GM21723 (cell line): ENCODE measurements at regions not wholly inside any gene's neighbourhood (a gene's known extent, or its start where the extent isn't known, plus 50 kb on each side); places are given as distances from the start of the nearest gene placed in this dataset.

Source experiments
- ATAC-seq: cut with Tn5 transposase; IDR thresholded peaks from one replicate; pipeline ENCODE4 v1.9.1; 2021; ENCODE audit warnings: mild to moderate bottlenecking, moderate library complexity; ENCODE audit not compliant: unreplicated experiment

DNA sequence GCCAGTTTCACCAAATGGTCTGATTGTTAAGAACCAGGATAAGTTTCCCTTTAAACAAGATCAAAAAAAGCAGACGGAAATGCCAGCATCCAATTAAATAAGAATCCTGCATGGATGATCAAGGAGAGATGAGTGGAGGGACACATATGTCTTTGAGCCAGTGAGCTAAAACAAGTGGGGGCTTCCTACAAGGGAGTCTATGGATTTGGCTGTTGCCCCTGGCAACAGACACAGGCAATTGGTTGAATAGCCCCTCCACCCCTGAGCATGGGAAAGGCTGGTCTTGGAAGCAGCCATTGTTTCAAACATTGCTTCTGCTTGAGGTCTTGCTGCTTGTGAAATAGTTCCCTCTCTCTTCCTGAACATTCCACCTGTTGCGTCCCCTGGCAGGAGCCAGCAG, 374.7 kb upstream of the ERCC4 start:
- ATAC-seq = no peak

GRCh38 chr16:13550254-13550653, 369.7 kb upstream of the ERCC4 start:
- ATAC-seq = no peak

DNA sequence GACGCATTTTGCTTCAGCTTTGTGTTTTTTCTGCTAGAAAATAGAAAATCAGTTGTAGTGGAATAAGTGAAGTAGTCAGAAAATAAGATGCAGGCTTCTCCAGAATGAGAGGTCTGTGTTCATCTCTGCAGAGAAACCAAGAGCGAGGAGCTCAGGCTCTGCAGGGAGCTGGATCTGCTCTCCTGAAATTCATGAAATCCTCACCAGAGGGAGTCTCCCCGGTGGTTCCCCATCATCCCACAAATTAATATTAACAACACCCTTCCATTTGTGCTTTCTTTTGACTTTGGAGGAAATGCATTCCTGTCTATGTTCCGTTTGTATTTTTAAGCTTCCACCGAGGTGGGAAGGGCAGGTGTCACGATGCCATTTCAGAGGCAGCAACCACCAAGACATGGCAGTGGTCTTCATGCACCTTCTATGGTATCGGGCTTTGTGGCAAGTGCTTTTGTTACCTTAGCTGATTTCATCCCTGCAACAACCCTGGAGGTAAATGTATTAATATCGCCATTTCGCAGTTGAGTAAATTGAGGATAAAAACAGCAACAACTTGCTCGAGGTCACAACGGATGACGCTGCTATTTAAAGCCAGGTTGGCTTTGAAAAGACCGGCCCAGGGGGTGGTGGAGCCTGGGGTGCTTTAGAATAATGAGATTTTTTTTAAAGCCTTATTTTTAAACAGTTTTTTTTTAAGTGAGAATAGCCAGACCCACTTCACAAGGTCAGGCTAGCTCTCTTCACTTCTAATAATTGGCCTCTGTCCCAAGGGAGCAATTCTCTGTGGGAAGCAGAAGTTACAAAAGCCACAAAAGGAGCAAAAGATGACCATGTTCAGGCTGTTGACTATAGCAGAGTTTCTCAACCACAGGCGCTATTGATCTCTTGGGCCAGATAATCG, 367.6 kb upstream of the ERCC4 start:
- ATAC-seq = no peak

GRCh38 chr16:13552960-13553257, 367.0 kb upstream of the ERCC4 start:
- ATAC-seq = no peak

DNA sequence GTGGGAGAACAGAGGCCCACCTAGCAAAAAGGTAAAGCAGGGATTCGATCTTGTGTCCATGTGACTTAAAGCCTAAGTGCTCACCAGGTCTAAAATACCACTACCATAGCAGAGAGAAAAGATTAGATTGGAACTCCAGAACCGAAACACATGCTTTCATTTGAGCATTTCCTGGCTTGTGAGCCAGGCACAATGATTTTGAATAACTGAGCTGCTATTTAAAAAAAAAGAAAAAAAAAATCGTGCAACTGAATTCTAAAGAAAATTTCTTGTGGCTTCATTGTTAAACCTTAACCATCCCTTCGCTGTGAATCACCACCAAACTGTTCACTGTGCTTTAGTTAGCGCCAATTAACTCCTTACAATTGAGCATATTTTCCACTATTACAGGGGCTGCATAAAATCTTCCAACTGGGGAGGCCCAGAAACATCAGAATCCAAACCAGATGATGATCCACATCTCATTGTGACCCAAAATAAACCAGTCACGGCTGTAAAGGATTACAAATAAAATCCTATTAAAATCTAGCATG, 366.4 kb upstream of the ERCC4 start:
- ATAC-seq = no peak

DNA sequence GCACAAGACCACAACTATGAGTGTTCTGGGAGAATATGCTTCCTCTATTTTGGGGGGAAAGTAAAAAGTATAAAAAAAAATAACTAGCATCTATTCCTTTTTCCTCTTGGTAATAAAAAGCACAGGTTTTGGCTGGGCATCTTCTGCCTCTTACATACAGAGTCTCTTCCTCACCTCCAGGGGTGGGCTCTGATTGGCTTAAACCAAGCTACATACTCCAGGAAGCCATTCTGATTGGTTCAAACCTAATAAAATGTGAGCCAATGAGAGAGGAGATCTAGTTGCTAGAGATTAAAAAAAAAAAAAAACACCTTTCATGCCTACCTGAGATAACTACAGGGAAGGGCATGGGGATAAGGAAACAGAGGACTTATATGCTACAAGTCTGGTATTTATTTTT, 365.9 kb upstream of the ERCC4 start:
- ATAC-seq = no peak

- ATAC-seq = no peak
Measured at GRCh38 chr16:13554643-13555042, 365.3 kb upstream of the ERCC4 start.

DNA sequence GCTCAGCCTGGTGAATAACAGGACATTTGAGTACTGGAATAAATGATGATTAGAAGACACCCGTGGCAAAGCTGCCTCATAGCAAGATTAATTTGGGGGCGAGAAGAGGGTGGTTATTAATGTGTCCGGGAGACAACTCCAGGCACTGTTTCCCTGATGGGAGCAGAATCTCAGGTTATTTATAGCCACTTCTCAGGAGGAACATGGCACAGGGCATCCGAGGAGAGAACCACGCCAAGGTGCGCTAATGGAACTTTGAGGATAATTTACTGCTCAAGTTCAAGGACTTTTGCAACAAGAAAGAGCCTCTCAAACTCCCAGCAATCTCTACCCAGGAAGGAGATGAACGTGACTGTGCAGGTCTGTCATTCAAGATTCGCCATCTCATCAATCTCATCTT, 362.5 kb upstream of the ERCC4 start:
- ATAC-seq = no peak

DNA sequence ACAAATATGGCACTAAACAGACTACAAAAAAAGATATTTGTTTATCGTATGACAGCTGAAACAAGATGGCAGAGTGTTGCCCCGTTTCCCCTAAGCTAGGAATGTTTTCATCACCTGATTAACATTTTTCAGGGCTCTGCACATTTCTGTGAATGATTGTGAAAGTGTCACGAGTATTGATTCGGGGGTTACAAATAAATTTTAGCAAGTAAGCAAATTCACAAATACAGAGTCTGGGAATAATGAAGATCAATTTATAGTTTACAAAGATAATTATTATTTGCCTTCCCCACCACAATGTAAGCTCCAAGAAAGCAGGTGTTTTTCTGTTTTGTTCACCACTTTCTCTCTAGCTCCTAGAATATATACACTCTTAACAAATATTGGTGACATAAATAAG, 361.2 kb upstream of the ERCC4 start:
- no peak for ATAC-seq

DNA sequence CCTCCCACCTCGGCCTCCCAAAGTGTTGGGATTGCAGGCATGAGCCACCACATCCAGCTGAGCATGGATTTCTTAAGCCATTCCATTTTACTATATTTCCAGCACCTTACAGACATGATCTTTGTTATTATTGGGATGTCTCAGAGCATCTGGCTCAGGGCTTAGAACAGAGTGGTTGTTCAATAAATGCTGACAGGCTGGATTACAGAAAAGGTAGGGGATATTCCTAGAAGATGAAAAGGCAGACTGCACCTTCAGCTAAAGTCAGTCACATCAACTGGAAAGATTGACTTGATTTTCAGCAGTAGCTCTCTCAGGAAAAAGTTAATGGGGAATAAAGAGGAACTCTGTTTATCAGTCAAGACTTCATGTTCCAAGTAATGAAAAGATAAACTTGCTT, 360.3 kb upstream of the ERCC4 start:
- no peak for ATAC-seq

DNA sequence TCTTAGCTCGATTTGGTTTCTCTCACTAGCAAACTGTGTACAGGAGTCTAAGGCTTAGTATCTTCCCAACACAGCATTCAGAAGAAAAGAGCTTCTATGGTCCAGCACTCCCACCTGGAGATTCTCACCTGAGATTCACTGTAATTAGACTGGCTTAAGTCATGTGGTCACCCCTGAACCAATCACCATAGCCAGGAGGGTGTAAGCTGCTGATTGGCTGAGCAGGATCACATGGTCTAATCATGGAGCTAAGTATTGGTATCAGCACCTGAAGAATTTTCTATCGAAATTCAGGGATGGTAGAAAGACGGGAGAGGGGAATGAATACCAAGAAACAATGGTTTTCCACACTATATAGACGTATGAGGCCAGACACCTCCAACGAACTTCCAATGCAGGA, 359.8 kb upstream of the ERCC4 start:
- no peak for ATAC-seq

DNA sequence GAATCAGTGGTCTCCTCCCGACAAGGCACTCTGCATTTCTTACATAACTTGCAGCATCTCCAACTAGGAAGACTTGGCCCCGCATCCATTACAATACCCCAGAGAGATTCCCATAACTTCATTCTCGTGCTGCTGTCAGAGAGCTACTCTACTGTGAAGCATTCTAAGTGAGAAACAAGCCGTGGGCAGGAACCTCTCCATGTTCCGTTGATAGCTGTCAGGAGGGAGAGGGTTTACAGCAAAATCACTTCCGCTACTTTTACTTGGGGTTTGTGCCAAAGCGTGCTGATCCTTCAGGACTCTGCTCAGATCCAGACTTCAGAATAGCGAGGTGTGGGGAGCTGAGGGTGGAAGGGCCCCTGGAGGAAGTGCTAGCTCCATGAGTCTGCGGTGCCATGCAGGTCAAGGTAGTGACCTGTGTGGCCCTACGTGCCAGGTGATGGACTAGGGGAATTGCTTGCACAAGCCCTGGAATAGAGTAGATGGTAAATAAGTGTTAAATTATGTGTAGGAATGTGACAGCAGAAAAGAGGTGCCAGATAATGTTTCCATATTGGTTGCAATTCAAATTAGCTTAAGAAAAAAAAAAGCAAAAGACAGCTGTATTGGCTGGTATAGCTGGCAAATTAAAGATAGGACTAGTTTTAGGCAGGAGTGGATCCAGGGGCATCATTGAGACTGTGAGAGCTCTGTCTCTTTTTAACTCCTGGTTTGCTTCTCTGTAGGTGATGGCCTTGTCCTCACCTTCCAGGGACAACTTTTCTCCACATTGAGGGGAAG, 358.5 kb upstream of the ERCC4 start:
- no peak for ATAC-seq

- no peak for ATAC-seq
Measured at GRCh38 chr16:13568803-13569202, 351.2 kb upstream of the ERCC4 start.

DNA sequence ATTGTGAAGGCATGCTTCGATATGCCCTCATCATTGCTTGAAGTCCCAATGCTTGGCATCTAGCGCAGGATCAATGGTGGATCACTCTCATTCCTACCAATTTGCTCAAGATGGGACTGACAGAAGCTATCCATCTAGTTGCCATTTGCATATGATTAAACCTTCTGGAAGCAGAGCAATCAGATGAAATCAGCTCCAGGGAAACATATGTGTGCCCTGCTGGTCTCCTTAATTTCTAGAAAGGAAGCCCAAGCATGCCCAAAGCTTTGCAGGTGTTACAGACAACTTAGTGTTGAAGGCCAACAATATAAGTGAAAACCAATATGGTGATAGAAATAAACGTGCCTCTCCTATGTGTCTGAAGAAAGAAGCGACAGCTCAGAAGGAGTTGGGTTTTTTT, 350.0 kb upstream of the ERCC4 start:
- ATAC-seq = no peak

DNA sequence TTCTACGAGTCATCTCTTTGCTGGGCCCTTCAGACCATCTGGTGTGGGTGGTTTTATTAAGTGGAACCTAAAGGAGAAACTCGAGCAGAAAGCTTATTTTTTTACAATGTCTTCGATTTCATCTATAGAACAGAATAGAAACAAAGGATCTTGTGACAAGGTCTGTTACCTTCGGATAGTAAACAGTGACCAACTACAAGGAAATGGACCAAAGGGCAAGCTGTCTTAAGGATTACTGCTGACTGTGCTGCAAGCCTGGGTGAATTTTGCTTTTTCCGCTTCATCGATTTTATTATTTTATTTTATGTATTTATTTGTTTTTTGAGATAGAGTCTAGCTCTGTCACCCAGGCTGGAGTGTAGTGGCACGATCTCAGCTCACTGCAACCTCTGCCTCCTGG, 348.9 kb upstream of the ERCC4 start:
- ATAC-seq = no peak

GRCh38 chr16:13573903-13574302, 346.1 kb upstream of the ERCC4 start:
- no peak for ATAC-seq

DNA sequence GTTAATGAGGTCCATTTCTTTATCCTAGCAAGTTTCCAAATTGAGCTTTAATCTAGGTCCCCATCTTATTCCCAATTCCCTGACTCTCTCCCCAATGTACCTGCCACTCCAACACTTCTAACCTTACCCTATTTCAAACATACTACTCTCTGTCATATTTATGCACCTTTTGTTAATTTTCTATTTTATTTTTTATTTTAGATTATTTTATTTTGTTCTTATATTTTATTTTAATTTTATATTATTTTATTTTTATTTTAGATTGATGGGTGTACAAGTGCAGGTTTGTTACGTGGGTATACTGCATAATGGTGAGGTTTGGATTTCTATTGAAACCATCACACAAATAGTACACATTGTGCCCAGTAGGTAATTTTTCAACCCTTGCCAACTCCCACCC, 333.9 kb upstream of the ERCC4 start:
- no peak for ATAC-seq

DNA sequence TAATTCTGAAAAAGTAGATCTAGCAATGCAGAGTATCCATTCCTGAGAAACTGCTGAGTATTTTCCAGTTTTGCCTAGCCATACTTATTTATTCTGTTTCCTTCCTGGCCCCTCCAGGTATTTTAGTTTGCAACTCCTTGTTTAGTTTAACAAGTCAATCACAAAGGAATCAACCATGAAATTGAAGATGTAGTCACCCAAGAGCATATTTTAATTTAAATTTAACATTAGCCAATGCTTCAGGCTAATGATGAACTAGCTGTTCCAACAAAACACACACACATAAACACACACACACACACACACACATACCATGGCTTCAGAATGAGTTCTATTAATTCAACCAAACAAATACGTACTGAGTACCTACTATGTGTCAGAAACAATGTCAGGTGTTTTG, 332.8 kb upstream of the ERCC4 start:
- ATAC-seq = no peak

DNA sequence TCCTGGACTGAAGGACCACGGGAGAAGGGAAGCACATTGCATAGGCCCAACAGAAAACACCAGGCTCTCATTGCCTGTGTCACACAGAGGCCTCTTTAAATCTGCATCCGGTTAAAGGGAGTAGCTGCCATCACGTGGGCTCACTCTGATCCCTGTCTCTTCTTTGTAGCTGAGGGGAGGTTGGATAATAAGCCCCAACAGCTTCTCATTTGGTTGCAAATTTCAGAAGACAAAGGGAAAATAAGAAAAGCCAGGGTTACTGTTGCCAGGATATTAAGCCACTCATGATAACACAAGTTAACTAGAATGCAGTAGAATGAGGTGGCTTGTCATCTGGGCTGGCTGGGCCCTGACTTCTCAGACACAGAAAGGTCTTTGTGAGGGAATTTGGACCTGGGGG, 325.1 kb upstream of the ERCC4 start:
- ATAC-seq = no peak

DNA sequence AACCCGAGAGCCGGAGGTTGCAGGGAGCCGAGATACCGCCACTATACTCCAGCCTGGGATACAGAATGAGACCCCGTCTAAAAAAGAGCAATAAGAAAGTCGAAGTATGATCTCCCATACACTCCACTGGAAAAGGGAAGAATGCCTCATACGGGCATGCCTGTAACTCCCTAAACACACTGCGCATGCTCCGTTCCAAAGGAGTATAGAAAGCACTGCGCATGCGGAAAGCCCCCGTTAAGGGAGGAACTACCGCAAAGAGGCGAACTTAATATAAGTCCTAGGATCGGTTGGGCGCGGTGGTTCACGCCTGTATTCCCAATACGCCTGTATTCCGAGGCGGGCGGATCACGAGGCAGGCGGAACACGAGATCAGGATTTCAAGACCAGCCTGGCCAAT, 313.1 kb upstream of the ERCC4 start:
- no peak for ATAC-seq

DNA sequence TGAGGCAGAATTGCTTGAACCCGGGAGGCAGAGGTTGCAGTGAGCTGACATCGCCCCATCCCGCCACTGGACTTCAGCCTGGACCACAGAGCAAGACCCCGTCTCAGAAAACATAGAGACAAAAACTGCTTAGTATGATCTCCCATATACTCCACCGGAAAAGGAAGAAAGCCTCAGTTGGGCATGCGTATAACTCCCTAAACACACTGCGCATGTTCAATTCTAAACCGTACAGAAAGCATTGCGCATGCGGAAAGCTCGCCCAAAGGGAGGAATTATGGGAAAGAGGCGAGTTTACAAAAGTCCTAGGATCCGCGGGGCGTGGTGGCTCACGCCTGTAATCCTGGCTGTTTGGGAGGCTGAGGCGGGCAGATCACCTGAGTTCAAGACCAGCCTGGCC, 312.7 kb upstream of the ERCC4 start:
- no peak for ATAC-seq

DNA sequence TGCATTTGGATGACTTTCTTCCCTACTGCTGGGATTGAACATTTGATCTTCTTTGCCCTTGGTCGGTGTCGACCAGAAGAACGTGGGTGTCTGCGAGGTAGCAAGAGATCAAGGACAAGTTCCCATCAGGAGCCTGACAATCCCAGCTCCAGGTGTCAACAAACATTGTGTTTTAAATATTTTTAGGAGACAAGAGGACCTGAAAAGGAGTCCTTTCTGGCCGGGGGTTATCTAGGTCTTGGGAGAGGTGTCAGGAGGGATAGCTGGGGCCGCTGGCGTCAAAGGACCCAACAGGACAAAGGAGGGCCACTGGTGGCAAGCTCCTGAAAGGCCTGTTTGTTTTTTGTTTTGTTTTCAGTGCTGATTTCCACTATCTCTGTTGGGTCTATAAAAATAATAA, 308.4 kb upstream of the ERCC4 start:
- no peak for ATAC-seq
